Ovary (tissue), 3 donors: ENCODE measurements at regions not wholly inside any gene's neighbourhood (a gene's known extent, or its start where the extent isn't known, plus 50 kb on each side); places are given as distances from the start of the nearest gene placed in this dataset.

Experiments used
- CTCF ChIP-seq, 3 donors: fragments of 450-650 bp in 2 of 3; fragments of 200-600 bp in 1 of 3; IDR thresholded peaks; one replicate each; pipeline versions ENCODE4 v1.5.1 to v1.8.0; 2016 to 2022; ENCODE audit warnings: antibody characterized with exemption in 3 of 3, mild to moderate bottlenecking in 1 of 3
- EP300 ChIP-seq: sonication (generic); formaldehyde crosslinking; IDR thresholded peaks from one replicate; pipeline ENCODE4 v1.6.1; 2017; ENCODE audit warnings: antibody characterized with exemption
- POLR2A ChIP-seq: fragments of 450-650 bp; IDR thresholded peaks from one replicate; pipeline ENCODE4 v1.6.1; 2017; ENCODE audit warnings: antibody characterized with exemption, mild to moderate bottlenecking, moderate library complexity
- donor health status: DM: no; HTN: no; CAD: no.

- no peak for TF ChIP-seq EP300
- TF ChIP-seq CTCF (IDR thresholded peaks at IDR 0.05): no peak
- no peak for TF ChIP-seq POLR2A
Measured at GRCh38 chr6:54710456-54710855, 136.1 kb upstream of the FAM83B start.
